Karpas-422 (cell line): ENCODE measurements at regions not wholly inside any gene's neighbourhood (a gene's known extent, or its start where the extent isn't known, plus 50 kb on each side); places are given as distances from the start of the nearest gene placed in this dataset.

Source experiments
- DNase-seq: peaks from one replicate; pipeline ENCODE4 v3.0.0-alpha.2; 2015
- H2AFZ ChIP-seq: fragments of 200-600 bp; sonication (generic); 2 replicates; pipeline ENCODE4 v1.6.1; 2014; ENCODE audit warnings: antibody characterized with exemption, low read length, mixed read lengths
- H3K27ac ChIP-seq: fragments of 200-600 bp; sonication (generic); 2 replicates; pipeline ENCODE4 v1.5.1; 2014; ENCODE audit warnings: mild to moderate bottlenecking, low read length, moderate library complexity
- H3K27me3 ChIP-seq: fragments of 200-600 bp; sonication (generic); 2 replicates; pipeline ENCODE4 v1.6.1; 2014; ENCODE audit warnings: low read length, mixed read lengths
- H3K36me3 ChIP-seq: fragments of 200-600 bp; sonication (generic); 2 replicates; pipeline ENCODE4 v1.6.1; 2014; ENCODE audit warnings: low read length, mixed read lengths; ENCODE audit not compliant: insufficient read depth
- H3K4me1 ChIP-seq: fragments of 200-600 bp; sonication (generic); 2 replicates; pipeline ENCODE4 v1.6.1; 2014; ENCODE audit warnings: mild to moderate bottlenecking, low read length, mixed read lengths
- H3K4me2 ChIP-seq: fragments of 200-600 bp; sonication (generic); 2 replicates; pipeline ENCODE4 v1.6.1; 2014; ENCODE audit warnings: low read length, low read depth, mild to moderate bottlenecking; ENCODE audit not compliant: poor library complexity, severe bottlenecking
- H3K4me3 ChIP-seq: fragments of 200-600 bp; sonication (generic); 2 replicates; pipeline ENCODE4 v1.5.1; 2014; ENCODE audit warnings: mild to moderate bottlenecking, antibody characterized with exemption, low read length, mixed read lengths
- H3K79me2 ChIP-seq: fragments of 200-600 bp; sonication (generic); 2 replicates; pipeline ENCODE4 v1.6.1; 2014; ENCODE audit warnings: mild to moderate bottlenecking, low read length, mixed read lengths
- H3K9ac ChIP-seq: fragments of 200-600 bp; sonication (generic); 2 replicates; pipeline ENCODE4 v1.6.0; 2014; ENCODE audit warnings: low read length
- H3K9me2 ChIP-seq: fragments of 200-600 bp; sonication (generic), shearing (Covaris generic); replicated peaks from 2 replicates; pipeline ENCODE4 v1.6.0; 2014; ENCODE audit warnings: mild to moderate bottlenecking, low read length, moderate library complexity; ENCODE audit not compliant: insufficient read depth
- H3K9me3 ChIP-seq: fragments of 300-700, 200-600 bp; sonication (generic); 2 replicates; pipeline ENCODE4 v1.6.1; 2014; ENCODE audit warnings: low read length, mixed read lengths
- H4K20me1 ChIP-seq: fragments of 200-600 bp; sonication (generic); 2 replicates; pipeline ENCODE4 v1.6.1; 2014; ENCODE audit warnings: mild to moderate bottlenecking, antibody characterized with exemption, low read length, low read depth; ENCODE audit not compliant: insufficient read depth

DNA sequence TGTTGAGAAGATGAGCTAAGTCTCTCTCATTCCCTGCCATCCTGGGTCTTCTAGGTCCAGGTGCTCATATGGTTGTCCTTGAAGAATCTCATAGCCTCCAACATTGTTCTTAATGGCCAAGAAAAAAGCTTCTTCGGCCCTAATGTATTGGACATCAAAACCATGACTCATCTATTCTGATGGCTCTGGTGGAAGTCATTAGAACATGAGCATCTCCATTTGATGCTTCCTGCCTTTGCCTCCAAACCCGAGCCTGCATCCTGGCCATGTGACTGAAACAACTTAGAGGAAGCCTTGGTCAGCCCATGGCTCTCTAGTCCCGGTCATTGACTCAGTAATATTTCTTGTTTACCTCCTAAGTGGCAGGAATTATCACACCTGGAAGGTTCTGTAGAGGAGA is 264.1 kb upstream of the FZD8 start:
- Histone ChIP-seq H3K4me2 (no peak overlapping the region), H3K9ac (no peak overlapping the region), H4K20me1 (no peaks in the 10 kb centered on the region), H3K9me2 (no peaks in the 10 kb centered on the region), H3K79me2 (no peaks in the 10 kb centered on the region), H3K27ac (no peak overlapping the region), H3K27me3 (no peaks in the 10 kb centered on the region), H3K4me3 (no peak overlapping the region), H3K9me3 (no peaks in the 10 kb centered on the region), H2AFZ (no peak overlapping the region), H3K4me1 (no peaks in the 10 kb centered on the region), H3K36me3 (no peaks in the 10 kb centered on the region)
- DNase-seq = no peak

- no peaks in the 10 kb centered on the region for H3K79me2 ChIP-seq
- no peaks in the 10 kb centered on the region for H3K4me1 ChIP-seq
- no peaks in the 10 kb centered on the region for H4K20me1 ChIP-seq
- H3K9ac ChIP-seq = no peak overlapping the region
- H3K27ac ChIP-seq = no peak overlapping the region
- DNase-seq = no peak
- no peaks in the 10 kb centered on the region for H3K36me3 ChIP-seq
- no peak overlapping the region for H3K4me2 ChIP-seq
- H3K27me3 ChIP-seq = no peaks in the 10 kb centered on the region
- H3K4me3 ChIP-seq = no peak overlapping the region
- no peak overlapping the region for H2AFZ ChIP-seq
- no peaks in the 10 kb centered on the region for H3K9me2 ChIP-seq
- H3K9me3 ChIP-seq = no peaks in the 10 kb centered on the region
Measured at GRCh38 chr10:35903021-35903420, 260.9 kb upstream of the FZD8 start.

DNA sequence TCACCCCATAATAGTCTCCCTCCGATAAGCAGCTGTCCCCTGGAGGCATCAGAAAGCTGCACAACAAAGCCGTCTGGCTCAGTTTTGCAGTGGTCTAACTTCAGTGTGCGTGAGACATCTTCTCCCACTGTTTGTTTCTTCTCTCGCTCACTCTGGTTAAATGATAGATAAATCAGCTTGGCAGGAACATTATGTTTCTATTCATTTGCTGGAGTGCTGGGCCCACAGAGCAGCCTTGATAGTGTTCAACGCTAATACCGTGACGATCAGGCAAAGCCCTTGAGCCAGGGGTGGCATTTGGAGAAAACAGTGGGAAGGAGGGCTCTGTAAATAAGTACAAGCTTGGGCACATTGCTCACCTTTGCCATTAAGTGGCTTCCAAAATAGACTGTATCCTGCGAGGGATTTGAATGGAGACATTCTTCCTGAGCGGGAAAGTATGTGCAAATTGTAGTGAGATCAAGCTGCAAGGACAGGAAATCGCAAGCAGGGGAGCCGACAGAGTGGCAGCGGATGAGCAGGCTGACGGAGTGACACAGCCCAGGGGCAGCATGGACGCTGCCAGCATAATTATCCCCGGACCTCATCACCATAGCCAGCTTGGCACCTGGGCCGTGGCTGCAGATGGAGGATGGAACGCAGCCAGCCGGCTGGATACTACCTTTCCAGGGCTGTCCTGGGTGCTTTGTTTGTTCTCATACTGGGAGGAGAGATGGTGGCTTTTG is 256.8 kb upstream of the FZD8 start:
- no peaks in the 10 kb centered on the region for H3K36me3 ChIP-seq
- H3K27me3 ChIP-seq = no peaks in the 10 kb centered on the region
- no peaks in the 10 kb centered on the region for H3K79me2 ChIP-seq
- no peak overlapping the region for H3K9ac ChIP-seq
- no peak overlapping the region for H2AFZ ChIP-seq
- H3K4me2 ChIP-seq = no peak overlapping the region
- DNase-seq = no peak
- H3K4me1 ChIP-seq = no peaks in the 10 kb centered on the region
- no peak overlapping the region for H3K4me3 ChIP-seq
- H3K9me3 ChIP-seq = no peaks in the 10 kb centered on the region
- no peak overlapping the region for H3K27ac ChIP-seq
- H4K20me1 ChIP-seq = no peaks in the 10 kb centered on the region
- H3K9me2 ChIP-seq = no peaks in the 10 kb centered on the region

- no peaks in the 10 kb centered on the region for H3K79me2 ChIP-seq
- H3K4me2 ChIP-seq = no peak overlapping the region
- H3K4me1 ChIP-seq = no peaks in the 10 kb centered on the region
- H3K27me3 ChIP-seq = no peaks in the 10 kb centered on the region
- no peak overlapping the region for H3K9ac ChIP-seq
- H2AFZ ChIP-seq = no peak overlapping the region
- H4K20me1 ChIP-seq = no peaks in the 10 kb centered on the region
- DNase-seq = no peak
- H3K27ac ChIP-seq = no peak overlapping the region
- H3K9me2 ChIP-seq = no peaks in the 10 kb centered on the region
- no peak overlapping the region for H3K4me3 ChIP-seq
- H3K36me3 ChIP-seq = no peaks in the 10 kb centered on the region
- H3K9me3 ChIP-seq = no peaks in the 10 kb centered on the region
Measured at GRCh38 chr10:35896001-35896400, 253.9 kb upstream of the FZD8 start.

- no peak overlapping the region for H3K9ac ChIP-seq
- no peaks in the 10 kb centered on the region for H3K9me2 ChIP-seq
- H3K27me3 ChIP-seq = no peaks in the 10 kb centered on the region
Measured at GRCh38 chr10:35895331-35895730, 253.2 kb upstream of the FZD8 start.

GRCh38 chr10:35892526-35892925 is 250.4 kb upstream of the FZD8 start:
- Histone ChIP-seq H3K4me3 (no peak overlapping the region), H3K27me3 (no peaks in the 10 kb centered on the region), H3K9me2 (no peaks in the 10 kb centered on the region), H3K27ac (no peak overlapping the region), H3K36me3 (no peaks in the 10 kb centered on the region), H4K20me1 (no peaks in the 10 kb centered on the region), H3K79me2 (no peaks in the 10 kb centered on the region), H3K4me1 (no peaks in the 10 kb centered on the region), H3K9ac (no peak overlapping the region), H3K4me2 (no peak overlapping the region), H3K9me3 (no peaks in the 10 kb centered on the region), H2AFZ (no peak overlapping the region)
- DNase-seq = no peak

More at GRCh38 chr10:35895331-35895730, 253.2 kb upstream of the FZD8 start:
- Histone ChIP-seq H3K4me1 (no peaks in the 10 kb centered on the region), H3K4me3 (no peak overlapping the region), H2AFZ (no peak overlapping the region), H3K4me2 (no peak overlapping the region), H3K79me2 (no peaks in the 10 kb centered on the region), H3K27ac (no peak overlapping the region), H3K9me3 (no peaks in the 10 kb centered on the region), H3K36me3 (no peaks in the 10 kb centered on the region), H4K20me1 (no peaks in the 10 kb centered on the region)
- DNase-seq = no peak

- H3K9ac ChIP-seq = no peak overlapping the region
- H4K20me1 ChIP-seq = no peaks in the 10 kb centered on the region
- no peak overlapping the region for H3K27ac ChIP-seq
- DNase-seq = no peak
- no peaks in the 10 kb centered on the region for H3K9me3 ChIP-seq
- no peaks in the 10 kb centered on the region for H3K9me2 ChIP-seq
- no peaks in the 10 kb centered on the region for H3K36me3 ChIP-seq
- H3K27me3 ChIP-seq = no peaks in the 10 kb centered on the region
- no peaks in the 10 kb centered on the region for H3K4me1 ChIP-seq
- no peak overlapping the region for H2AFZ ChIP-seq
- H3K4me2 ChIP-seq = no peak overlapping the region
- H3K79me2 ChIP-seq = no peaks in the 10 kb centered on the region
- H3K4me3 ChIP-seq = no peak overlapping the region
Measured at GRCh38 chr10:35890676-35891495, 248.8 kb upstream of the FZD8 start.

DNA sequence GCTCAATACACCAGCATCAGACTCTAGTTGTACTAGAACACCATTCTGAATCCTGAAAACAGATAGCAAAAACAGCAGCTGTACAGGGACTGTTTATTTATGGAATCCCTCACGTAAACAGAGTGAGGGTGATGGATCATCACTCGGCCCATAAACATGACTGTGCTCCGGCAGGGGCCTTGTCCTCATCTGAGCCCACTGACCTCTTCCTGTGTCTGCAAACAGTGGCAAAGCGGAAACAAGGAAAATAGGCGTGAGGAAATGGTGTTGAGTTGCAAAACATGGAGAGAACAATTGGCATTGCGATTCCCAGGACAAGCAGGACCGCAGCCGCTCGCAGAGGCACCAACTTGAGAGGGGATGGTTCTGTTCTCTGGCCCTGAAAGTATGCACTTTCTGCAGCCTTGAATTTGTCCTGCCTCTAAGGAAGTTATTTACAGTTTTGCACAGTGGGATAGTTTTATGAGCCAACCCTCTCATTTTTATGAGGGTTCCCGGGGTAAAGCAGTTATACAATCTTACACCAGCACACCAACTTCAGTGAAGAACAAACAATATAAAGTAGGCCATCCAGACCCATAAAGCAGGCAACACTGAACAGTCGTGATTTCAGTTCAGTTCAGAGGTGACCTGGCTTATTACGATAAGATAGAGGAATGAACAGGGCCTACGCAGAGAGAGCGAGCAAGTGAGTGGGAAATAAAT is 248.0 kb upstream of the FZD8 start:
- H3K27ac ChIP-seq = no peak overlapping the region
- H3K79me2 ChIP-seq = no peaks in the 10 kb centered on the region
- DNase-seq = no peak
- H3K4me3 ChIP-seq = no peak overlapping the region
- H3K27me3 ChIP-seq = no peaks in the 10 kb centered on the region
- no peak overlapping the region for H3K9ac ChIP-seq
- no peaks in the 10 kb centered on the region for H3K36me3 ChIP-seq
- H3K9me3 ChIP-seq = no peaks in the 10 kb centered on the region
- no peak overlapping the region for H3K4me2 ChIP-seq
- no peaks in the 10 kb centered on the region for H4K20me1 ChIP-seq
- H2AFZ ChIP-seq = no peak overlapping the region
- H3K4me1 ChIP-seq = no peaks in the 10 kb centered on the region
- H3K9me2 ChIP-seq = no peaks in the 10 kb centered on the region
